Astrocyte of the spinal cord (primary cell): ENCODE measurements at regions not wholly inside any gene's neighbourhood (a gene's known extent, or its start where the extent isn't known, plus 50 kb on each side); places are given as distances from the start of the nearest gene placed in this dataset.
A peak's percentile ranks its signal among the peaks of the same experiment; 100 is the strongest.
"Not testable (repeated sequence)": the region's sequence is repeated elsewhere in the genome, so short reads cannot be mapped to it uniquely, and the experiment has no call there.

Source experiments
- DNase-seq: peaks from one replicate; pipeline ENCODE4 v3.0.0; 2011; ENCODE audit warnings: low read depth, low spot score
- H3K4me3 ChIP-seq: 2 replicates; pipeline ENCODE4 v1.5.1; 2011; ENCODE audit warnings: low read depth, mild to moderate bottlenecking, low read length, moderate library complexity
- CTCF ChIP-seq: IDR thresholded peaks from 2 replicates; pipeline ENCODE4 v1.5.1; 2012; ENCODE audit warnings: low read depth, mild to moderate bottlenecking, low read length, inconsistent platforms
- in situ Hi-C: cut with HindIII; loops from 2 replicates; pipeline ENCODE4 v1.10.0; 2017; ENCODE audit warnings: low sequenced_read_pairs

GRCh38 chr9:87405677-87406542 is 91.8 kb upstream of the DAPK1 start:
- H3K4me3 ChIP-seq = no peak overlapping the region
- no peak for TF ChIP-seq CTCF
- peak; percentile 25 for DNase-seq
- in situ Hi-C loops = no loop called here

GRCh38 chr9:87406543-87407166 is 91.0 kb upstream of the DAPK1 start:
- no peak for DNase-seq
- in situ Hi-C loops = no loop called here
- TF ChIP-seq CTCF = no peak
- no peak overlapping the region for H3K4me3 ChIP-seq

GRCh38 chr9:87410047-87411005 is 87.3 kb upstream of the DAPK1 start:
- DNase-seq, in situ Hi-C loops, H3K4me3 ChIP-seq: not testable (repeated sequence)

GRCh38 chr9:87420884-87421283 is 76.8 kb upstream of the DAPK1 start:
- no peak overlapping the region for H3K4me3 ChIP-seq
- no peak for TF ChIP-seq CTCF
- DNase-seq = no peak
- in situ Hi-C loops = no loop called here

- in situ Hi-C loops = no loop called here
- no peak for DNase-seq
- no peak for TF ChIP-seq CTCF
- no peak overlapping the region for H3K4me3 ChIP-seq
Observed at GRCh38 chr9:87421734-87422133, 75.9 kb upstream of the DAPK1 start.

GRCh38 chr9:87422999-87423398 is 74.7 kb upstream of the DAPK1 start:
- no peak for DNase-seq
- H3K4me3 ChIP-seq = no peak overlapping the region
- no peak for TF ChIP-seq CTCF
- in situ Hi-C loops = no loop called here

- H3K4me3 ChIP-seq, DNase-seq, in situ Hi-C loops: not testable (repeated sequence)
Observed at GRCh38 chr9:87423885-87424284, 73.8 kb upstream of the DAPK1 start.
